Endothelial cell of umbilical vein (primary cell): ENCODE measurements at regions not wholly inside any gene's neighbourhood (a gene's known extent, or its start where the extent isn't known, plus 50 kb on each side); places are given as distances from the start of the nearest gene placed in this dataset.

Source experiments
- BruUV-seq: library from RNA; stranded (reverse); fragments of 400-500 nt; replicated peaks from 2 replicates; lab custom pipeline; 2021; lab: Mats Ljungman, UMichigan
- CTCF ChIA-PET: fragments of 300-600, 350-600 bp; sonication (Branson Sonifier 250); formaldehyde crosslinking; loops from one replicate; lab custom pipeline; 2021; ENCODE audit warnings: antibody characterized with exemption, inconsistent platforms; lab: Charles Lee
- POLR2A ChIA-PET: fragments of 300-600, 350-600 bp; sonication (Branson Sonifier 250); formaldehyde crosslinking; loops from one replicate; lab custom pipeline; 2021; ENCODE audit warnings: antibody characterized with exemption, inconsistent platforms; lab: Charles Lee
- DNase-seq: peaks from one replicate; pipeline ENCODE4 v3.0.0-alpha.2; 2011; ENCODE audit warnings: low read depth, low spot score
- FAIRE-seq: peaks from 2 replicates; lab custom pipeline; 2011; peaks lifted over from hg19 to GRCh38; lab: Jason Lieb, UNC
- H2AFZ ChIP-seq: 2 replicates; pipeline ENCODE4 v1.6.0; 2012; ENCODE audit warnings: low read depth, low read length, control low read depth, inconsistent platforms
- H3K27ac ChIP-seq: 2 replicates; pipeline ENCODE4 v1.5.1; 2011; ENCODE audit warnings: low read depth, mild to moderate bottlenecking, control low read depth, low read length, moderate library complexity; ENCODE audit not compliant: insufficient read depth
- H3K27me3 ChIP-seq, 2 experiments: 2 replicates each; pipeline versions ENCODE4 v1.6.0 to v1.6.1; 2011; ENCODE audit warnings: low read length in 2 of 2, mixed read lengths in 1 of 2; ENCODE audit not compliant: control insufficient read depth in 2 of 2, insufficient read depth in 2 of 2
- H3K36me3 ChIP-seq, 2 experiments: 2 replicates in 1 of 2; 3 replicates in 1 of 2; pipeline ENCODE4 v1.5.1; 2011; ENCODE audit warnings: low read length in 2 of 2, mild to moderate bottlenecking in 1 of 2, moderate library complexity in 1 of 2; ENCODE audit not compliant: control insufficient read depth in 2 of 2, insufficient read depth in 2 of 2; ENCODE audit errors: extremely low read depth in 1 of 2
- H3K4me1 ChIP-seq: 3 replicates; pipeline ENCODE4 v1.5.1; 2011; ENCODE audit warnings: mild to moderate bottlenecking, low read length; ENCODE audit not compliant: control insufficient read depth, insufficient read depth; ENCODE audit errors: extremely low read depth
- H3K4me2 ChIP-seq: 2 replicates; pipeline ENCODE4 v1.6.1; 2011; ENCODE audit warnings: low read length, control low read depth, mixed read lengths; ENCODE audit not compliant: insufficient read depth
- H3K4me3 ChIP-seq, 3 experiments: fragments of 200-600 bp in 1 of 3; sonication (generic), shearing (Covaris generic) in 1 of 3; replicated peaks in 1 of 3; 2 replicates each; pipeline ENCODE4 v1.5.1; 2011 to 2016; ENCODE audit warnings: control low read depth in 3 of 3, low read length in 3 of 3, mild to moderate bottlenecking in 2 of 3, inconsistent platforms in 1 of 3, low read depth in 1 of 3, moderate library complexity in 1 of 3; ENCODE audit not compliant: insufficient read depth in 1 of 3
- H3K79me2 ChIP-seq: 2 replicates; pipeline ENCODE4 v1.6.0; 2012; ENCODE audit warnings: low read length, inconsistent platforms; ENCODE audit not compliant: control insufficient read depth, insufficient read depth
- H3K9ac ChIP-seq: replicated peaks from 2 replicates; pipeline ENCODE3; 2011; ENCODE audit warnings: low read length, control low read depth; ENCODE audit not compliant: insufficient read depth; ENCODE audit errors: extremely low read depth
- H3K9me1 ChIP-seq: replicated peaks from 3 replicates; pipeline ENCODE4 v1.6.0; 2011; ENCODE audit warnings: mild to moderate bottlenecking, low read length; ENCODE audit not compliant: control insufficient read depth, insufficient read depth; ENCODE audit errors: extremely low read depth
- H3K9me3 ChIP-seq: replicated peaks from 2 replicates; pipeline ENCODE4 v1.5.1; 2012; ENCODE audit warnings: low read length, inconsistent platforms; ENCODE audit not compliant: control insufficient read depth, insufficient read depth
- H4K20me1 ChIP-seq: replicated peaks from 2 replicates; pipeline ENCODE3; 2011; ENCODE audit warnings: mild to moderate bottlenecking, low read length; ENCODE audit not compliant: control insufficient read depth, insufficient read depth; ENCODE audit errors: extremely low read depth
- EZH2 ChIP-seq: IDR thresholded peaks from 2 replicates; pipeline ENCODE4 v1.6.1; 2012; ENCODE audit warnings: borderline replicate concordance, low read depth, mild to moderate bottlenecking, moderate library complexity, low read length, inconsistent platforms; ENCODE audit not compliant: severe bottlenecking
- FOS ChIP-seq: IDR thresholded peaks from 2 replicates; pipeline ENCODE4 v1.6.1; 2011; ENCODE audit warnings: mild to moderate bottlenecking, low read length, moderate library complexity, borderline replicate concordance; ENCODE audit not compliant: insufficient read depth
- GATA2 ChIP-seq: IDR thresholded peaks from 2 replicates; pipeline ENCODE4 v1.7.0; 2011; ENCODE audit warnings: low read depth, mild to moderate bottlenecking, moderate library complexity, mixed read lengths, low read length; ENCODE audit not compliant: insufficient read length, insufficient read depth
- JUN ChIP-seq: IDR thresholded peaks from 2 replicates; pipeline ENCODE4 v1.6.1; 2011; ENCODE audit warnings: borderline replicate concordance, low read depth; ENCODE audit not compliant: insufficient read length, insufficient read depth
- MYC ChIP-seq: IDR thresholded peaks from one replicate; pipeline ENCODE4 v1.6.1; 2011; ENCODE audit warnings: mild to moderate bottlenecking, low read depth, low read length
- POLR2A ChIP-seq: IDR thresholded peaks from 2 replicates; pipeline ENCODE4 v1.6.1; 2012; ENCODE audit warnings: low read depth, mild to moderate bottlenecking, control low read depth, low read length
- POLR2AphosphoS5 ChIP-seq: IDR thresholded peaks from 2 replicates; pipeline ENCODE4 v1.6.1; 2012; ENCODE audit warnings: low read depth, mild to moderate bottlenecking, control low read depth, low read length, moderate library complexity; ENCODE audit not compliant: insufficient read depth
- dilution Hi-C: fragments of 300-500 bp; cut with MboI; formaldehyde crosslinking; loops from one replicate; pipeline ENCODE4 v1.15.0; 2019; ENCODE audit warnings: low sequenced_read_pairs; ENCODE audit not compliant: extremely low pct_ligation_motif_present
- intact Hi-C: fragments of 100-400 bp; cut with micrococcal nuclease; formaldehyde crosslinking; loops from one replicate; pipeline ENCODE4 v1.10.0; 2022
- TF ChIP-seq, protein P1 (sequence below), 2 donors: IDR thresholded peaks; 1 replicate in 1 of 2; 2 replicates in 1 of 2; pipeline ENCODE4 v1.5.1; 2011; ENCODE audit warnings: low read length in 2 of 2, mild to moderate bottlenecking in 2 of 2, moderate library complexity in 2 of 2, control low read depth in 1 of 2, inconsistent platforms in 1 of 2, low read depth in 1 of 2; ENCODE audit not compliant: insufficient read depth in 1 of 2; ENCODE audit errors: extremely low read depth in 1 of 2
- TF ChIP-seq, protein P2 (sequence below): IDR thresholded peaks from 2 replicates; pipeline ENCODE4 v1.6.1; 2011; ENCODE audit not compliant: insufficient read depth, insufficient read length

DNA sequence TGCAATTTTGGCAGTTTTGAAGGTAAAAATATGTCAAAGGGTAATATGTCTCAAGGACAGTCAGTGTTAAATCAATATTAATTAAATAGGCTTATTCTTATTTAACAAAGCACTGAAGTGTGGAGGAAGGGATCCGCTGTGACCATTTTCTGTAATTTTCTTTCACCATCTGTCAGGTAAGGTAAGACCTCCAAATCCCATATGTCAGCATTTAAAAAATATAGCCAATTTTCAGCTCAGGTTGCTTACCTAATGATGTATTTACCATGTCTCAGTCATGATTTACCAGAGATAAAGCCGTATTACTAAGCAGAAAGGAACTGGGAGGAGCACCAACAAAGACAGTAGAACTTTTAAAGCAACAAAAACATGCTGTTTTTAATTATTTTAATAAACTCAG, 683.9 kb downstream of the CCSER2 start:
- H3K4me2 ChIP-seq: no peak overlapping the region
- H3K27ac ChIP-seq: no peak overlapping the region
- H3K9me1 ChIP-seq: no peaks in the 10 kb centered on the region
- no peak overlapping the region for H3K4me3 ChIP-seq
- ChIA-PET POLR2A (no interaction called here), CTCF (no interaction called here)
- no peak overlapping the region for H3K9ac ChIP-seq
- no peaks in the 10 kb centered on the region for H3K27me3 ChIP-seq
- H4K20me1 ChIP-seq: no peaks in the 10 kb centered on the region
- FAIRE-seq (no peak), DNase-seq (no peak)
- H3K9me3 ChIP-seq: no peaks in the 10 kb centered on the region
- H2AFZ ChIP-seq: no peak overlapping the region
- no TSS peak for BruUV-seq
- no peaks in the 10 kb centered on the region for H3K79me2 ChIP-seq
- H3K4me1 ChIP-seq: no peaks in the 10 kb centered on the region
- intact Hi-C loops: no loop called here
- dilution Hi-C loops: no loop called here
- TF ChIP-seq FOS: no peak
- no peak for TF ChIP-seq EZH2
- TF ChIP-seq, protein P1, sequence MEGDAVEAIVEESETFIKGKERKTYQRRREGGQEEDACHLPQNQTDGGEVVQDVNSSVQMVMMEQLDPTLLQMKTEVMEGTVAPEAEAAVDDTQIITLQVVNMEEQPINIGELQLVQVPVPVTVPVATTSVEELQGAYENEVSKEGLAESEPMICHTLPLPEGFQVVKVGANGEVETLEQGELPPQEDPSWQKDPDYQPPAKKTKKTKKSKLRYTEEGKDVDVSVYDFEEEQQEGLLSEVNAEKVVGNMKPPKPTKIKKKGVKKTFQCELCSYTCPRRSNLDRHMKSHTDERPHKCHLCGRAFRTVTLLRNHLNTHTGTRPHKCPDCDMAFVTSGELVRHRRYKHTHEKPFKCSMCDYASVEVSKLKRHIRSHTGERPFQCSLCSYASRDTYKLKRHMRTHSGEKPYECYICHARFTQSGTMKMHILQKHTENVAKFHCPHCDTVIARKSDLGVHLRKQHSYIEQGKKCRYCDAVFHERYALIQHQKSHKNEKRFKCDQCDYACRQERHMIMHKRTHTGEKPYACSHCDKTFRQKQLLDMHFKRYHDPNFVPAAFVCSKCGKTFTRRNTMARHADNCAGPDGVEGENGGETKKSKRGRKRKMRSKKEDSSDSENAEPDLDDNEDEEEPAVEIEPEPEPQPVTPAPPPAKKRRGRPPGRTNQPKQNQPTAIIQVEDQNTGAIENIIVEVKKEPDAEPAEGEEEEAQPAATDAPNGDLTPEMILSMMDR (IDR thresholded peaks at IDR 0.05; ENCODE audit: extremely low read depth in 1 of 2, insufficient read depth in 1 of 2, low read depth in 1 of 2, low read length in 2 of 2): no peak
- no peak for TF ChIP-seq MYC
- no peak for TF ChIP-seq POLR2A
- TF ChIP-seq, protein P2, sequence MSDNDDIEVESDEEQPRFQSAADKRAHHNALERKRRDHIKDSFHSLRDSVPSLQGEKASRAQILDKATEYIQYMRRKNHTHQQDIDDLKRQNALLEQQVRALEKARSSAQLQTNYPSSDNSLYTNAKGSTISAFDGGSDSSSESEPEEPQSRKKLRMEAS: no peak
- no peak for TF ChIP-seq POLR2AphosphoS5
- no peak for TF ChIP-seq JUN
- no peak for TF ChIP-seq GATA2
- H3K36me3 ChIP-seq: no peaks in the 10 kb centered on the region
